CD4-positive, alpha-beta T cell treated with Interleukin-4 for 1 hour (primary cell): ENCODE measurements at regions not wholly inside any gene's neighbourhood (a gene's known extent, or its start where the extent isn't known, plus 50 kb on each side); places are given as distances from the start of the nearest gene placed in this dataset.

Experiments
- DNase-seq, 2 donors: peaks; one replicate each; pipeline ENCODE4 v3.0.0-alpha.2; 2020 to 2022

GRCh38 chr15:92305343-92305742 is 88.3 kb upstream of the ST8SIA2 start:
- DNase-seq: no peak

GRCh38 chr15:92306663-92307062 is 87.0 kb upstream of the ST8SIA2 start:
- DNase-seq: no peak

- no peak for DNase-seq
Measured at GRCh38 chr15:92315144-92315543, 78.5 kb upstream of the ST8SIA2 start.

- DNase-seq: no peak
Measured at GRCh38 chr15:92315595-92316211, 78.0 kb upstream of the ST8SIA2 start.

GRCh38 chr15:92316586-92317295 is 76.9 kb upstream of the ST8SIA2 start:
- DNase-seq: no peak

GRCh38 chr15:92320012-92320699 is 73.5 kb upstream of the ST8SIA2 start:
- no peak for DNase-seq

GRCh38 chr15:92322566-92323355 is 70.9 kb upstream of the ST8SIA2 start:
- DNase-seq: no peak

GRCh38 chr15:92323525-92323924 is 70.2 kb upstream of the ST8SIA2 start:
- DNase-seq: no peak

- DNase-seq: no peak
Measured at GRCh38 chr15:92324101-92324963, 69.3 kb upstream of the ST8SIA2 start.

GRCh38 chr15:92326236-92326635 is 67.4 kb upstream of the ST8SIA2 start:
- DNase-seq: no peak

GRCh38 chr15:92327033-92327432 is 66.6 kb upstream of the ST8SIA2 start:
- no peak for DNase-seq

- no peak for DNase-seq
Measured at GRCh38 chr15:92328207-92328606, 65.5 kb upstream of the ST8SIA2 start.

- no peak for DNase-seq
Measured at GRCh38 chr15:92332125-92332899, 61.4 kb upstream of the ST8SIA2 start.

- no peak for DNase-seq
Measured at GRCh38 chr15:92333709-92334108, 60.0 kb upstream of the ST8SIA2 start.

- DNase-seq: no peak
Measured at GRCh38 chr15:92336419-92336987, 57.2 kb upstream of the ST8SIA2 start.

- no peak for DNase-seq
Measured at GRCh38 chr15:92339361-92339760, 54.3 kb upstream of the ST8SIA2 start.
